ENCODE measurements at regions not wholly inside any gene's neighbourhood (a gene's known extent, or its start where the extent isn't known, plus 50 kb on each side); places are given as distances from the start of the nearest gene placed in this dataset.

DNA sequence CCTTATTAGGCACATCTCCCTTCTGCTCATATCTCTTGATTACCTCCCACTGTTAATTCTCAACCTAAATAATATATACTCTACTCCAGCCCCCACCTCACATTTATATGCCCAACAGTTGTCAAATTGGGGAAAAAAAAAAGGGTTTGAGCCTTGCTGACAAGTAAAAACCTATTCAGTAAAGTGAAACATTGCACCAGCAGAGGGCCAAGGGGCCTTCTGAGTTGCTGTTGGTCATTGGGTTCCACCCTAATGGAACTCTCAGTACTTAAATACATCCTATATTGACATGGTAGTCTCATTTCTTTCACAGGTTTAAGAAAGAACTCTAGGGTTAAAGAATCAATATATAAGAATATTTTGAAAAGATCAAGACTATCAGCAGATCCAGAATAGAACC lies 362.2 kb downstream of the SMARCA1 start (continued):
- TF ChIP-seq, protein P1, sequence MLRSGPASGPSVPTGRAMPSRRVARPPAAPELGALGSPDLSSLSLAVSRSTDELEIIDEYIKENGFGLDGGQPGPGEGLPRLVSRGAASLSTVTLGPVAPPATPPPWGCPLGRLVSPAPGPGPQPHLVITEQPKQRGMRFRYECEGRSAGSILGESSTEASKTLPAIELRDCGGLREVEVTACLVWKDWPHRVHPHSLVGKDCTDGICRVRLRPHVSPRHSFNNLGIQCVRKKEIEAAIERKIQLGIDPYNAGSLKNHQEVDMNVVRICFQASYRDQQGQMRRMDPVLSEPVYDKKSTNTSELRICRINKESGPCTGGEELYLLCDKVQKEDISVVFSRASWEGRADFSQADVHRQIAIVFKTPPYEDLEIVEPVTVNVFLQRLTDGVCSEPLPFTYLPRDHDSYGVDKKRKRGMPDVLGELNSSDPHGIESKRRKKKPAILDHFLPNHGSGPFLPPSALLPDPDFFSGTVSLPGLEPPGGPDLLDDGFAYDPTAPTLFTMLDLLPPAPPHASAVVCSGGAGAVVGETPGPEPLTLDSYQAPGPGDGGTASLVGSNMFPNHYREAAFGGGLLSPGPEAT (IDR thresholded peaks at IDR 0.05; ENCODE audit: low read depth) = no peak
- TF ChIP-seq, protein P2, sequence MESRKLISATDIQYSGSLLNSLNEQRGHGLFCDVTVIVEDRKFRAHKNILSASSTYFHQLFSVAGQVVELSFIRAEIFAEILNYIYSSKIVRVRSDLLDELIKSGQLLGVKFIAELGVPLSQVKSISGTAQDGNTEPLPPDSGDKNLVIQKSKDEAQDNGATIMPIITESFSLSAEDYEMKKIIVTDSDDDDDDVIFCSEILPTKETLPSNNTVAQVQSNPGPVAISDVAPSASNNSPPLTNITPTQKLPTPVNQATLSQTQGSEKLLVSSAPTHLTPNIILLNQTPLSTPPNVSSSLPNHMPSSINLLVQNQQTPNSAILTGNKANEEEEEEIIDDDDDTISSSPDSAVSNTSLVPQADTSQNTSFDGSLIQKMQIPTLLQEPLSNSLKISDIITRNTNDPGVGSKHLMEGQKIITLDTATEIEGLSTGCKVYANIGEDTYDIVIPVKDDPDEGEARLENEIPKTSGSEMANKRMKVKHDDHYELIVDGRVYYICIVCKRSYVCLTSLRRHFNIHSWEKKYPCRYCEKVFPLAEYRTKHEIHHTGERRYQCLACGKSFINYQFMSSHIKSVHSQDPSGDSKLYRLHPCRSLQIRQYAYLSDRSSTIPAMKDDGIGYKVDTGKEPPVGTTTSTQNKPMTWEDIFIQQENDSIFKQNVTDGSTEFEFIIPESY (IDR thresholded peaks at IDR 0.05) = no peak
- no peak for TF ChIP-seq NR2C1 (IDR thresholded peaks at IDR 0.05)
- TF ChIP-seq RFX5 (IDR thresholded peaks at IDR 0.05; ENCODE audit: low read depth, low read length) = no peak
- TF ChIP-seq PAX8 (IDR thresholded peaks at IDR 0.05) = no peak
- TF ChIP-seq SIN3A (IDR thresholded peaks at IDR 0.05; ENCODE audit: low read depth, low read length) = no peak
- no peak for TF ChIP-seq MXI1 (IDR thresholded peaks at IDR 0.05; ENCODE audit: low read depth, low read length)
- TF ChIP-seq SMARCA5 (IDR thresholded peaks at IDR 0.05) = no peak

DNA sequence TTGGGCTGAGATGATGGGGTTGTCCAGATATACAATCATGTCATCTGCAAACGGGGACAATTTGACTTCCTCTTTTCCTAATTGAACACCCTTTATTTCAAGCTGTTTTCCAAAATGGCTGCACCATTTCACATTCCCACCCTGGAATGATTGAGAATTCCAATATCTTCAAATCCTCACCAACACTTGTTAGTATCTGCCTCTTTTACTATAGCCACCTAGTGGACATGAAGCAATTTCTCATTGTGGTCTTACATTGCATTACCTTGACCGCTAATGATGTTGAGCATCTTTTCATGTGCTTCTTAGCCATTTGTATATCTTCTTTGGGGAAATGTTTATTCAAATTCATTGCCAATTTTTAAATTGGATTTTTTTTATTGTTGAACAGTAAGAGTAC lies 364.8 kb downstream of the SMARCA1 start:
- H3K36me3 ChIP-seq (ENCODE audit: control insufficient read depth in 2 of 2, insufficient read depth in 2 of 2, low read length in 1 of 2) = no peaks in the 10 kb centered on the region
- intact Hi-C loops (cut with micrococcal nuclease; ENCODE audit: unreplicated experiment) = no loop called here
- no peak for DNase-seq (ENCODE audit: low read depth, low spot score)
- no peak overlapping the region for H3K4me2 ChIP-seq (ENCODE audit: control insufficient read depth, insufficient read depth)
- no peaks in the 10 kb centered on the region for H3K79me2 ChIP-seq (ENCODE audit: control insufficient read depth, insufficient read depth, low read length)
- TF ChIP-seq, protein P3, sequence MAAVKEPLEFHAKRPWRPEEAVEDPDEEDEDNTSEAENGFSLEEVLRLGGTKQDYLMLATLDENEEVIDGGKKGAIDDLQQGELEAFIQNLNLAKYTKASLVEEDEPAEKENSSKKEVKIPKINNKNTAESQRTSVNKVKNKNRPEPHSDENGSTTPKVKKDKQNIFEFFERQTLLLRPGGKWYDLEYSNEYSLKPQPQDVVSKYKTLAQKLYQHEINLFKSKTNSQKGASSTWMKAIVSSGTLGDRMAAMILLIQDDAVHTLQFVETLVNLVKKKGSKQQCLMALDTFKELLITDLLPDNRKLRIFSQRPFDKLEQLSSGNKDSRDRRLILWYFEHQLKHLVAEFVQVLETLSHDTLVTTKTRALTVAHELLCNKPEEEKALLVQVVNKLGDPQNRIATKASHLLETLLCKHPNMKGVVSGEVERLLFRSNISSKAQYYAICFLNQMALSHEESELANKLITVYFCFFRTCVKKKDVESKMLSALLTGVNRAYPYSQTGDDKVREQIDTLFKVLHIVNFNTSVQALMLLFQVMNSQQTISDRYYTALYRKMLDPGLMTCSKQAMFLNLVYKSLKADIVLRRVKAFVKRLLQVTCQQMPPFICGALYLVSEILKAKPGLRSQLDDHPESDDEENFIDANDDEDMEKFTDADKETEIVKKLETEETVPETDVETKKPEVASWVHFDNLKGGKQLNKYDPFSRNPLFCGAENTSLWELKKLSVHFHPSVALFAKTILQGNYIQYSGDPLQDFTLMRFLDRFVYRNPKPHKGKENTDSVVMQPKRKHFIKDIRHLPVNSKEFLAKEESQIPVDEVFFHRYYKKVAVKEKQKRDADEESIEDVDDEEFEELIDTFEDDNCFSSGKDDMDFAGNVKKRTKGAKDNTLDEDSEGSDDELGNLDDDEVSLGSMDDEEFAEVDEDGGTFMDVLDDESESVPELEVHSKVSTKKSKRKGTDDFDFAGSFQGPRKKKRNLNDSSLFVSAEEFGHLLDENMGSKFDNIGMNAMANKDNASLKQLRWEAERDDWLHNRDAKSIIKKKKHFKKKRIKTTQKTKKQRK (IDR thresholded peaks at IDR 0.05; ENCODE audit: low read depth, low read length) = no peak
- TF ChIP-seq BACH1 (IDR thresholded peaks at IDR 0.05; ENCODE audit: borderline replicate concordance) (no peak), TAF1 (IDR thresholded peaks at IDR 0.05; ENCODE audit: borderline replicate concordance, low read depth, low read length) (no peak), DPF2 (IDR thresholded peaks at IDR 0.05) (no peak)
- TF ChIP-seq, protein P2 (IDR thresholded peaks at IDR 0.05) = no peak
- in situ Hi-C loops (cut with MboI) = no loop called here
- H3K27me3 ChIP-seq (replicated peaks in 1 of 2; ENCODE audit: control insufficient read depth in 2 of 2, insufficient read depth in 2 of 2, low read length in 1 of 2) = no peaks in the 10 kb centered on the region
- ChIA-PET SMC1A (ENCODE audit: uncharacterized antibody, unreplicated experiment) (no interaction called here), CTCF (no interaction called here), RAD21 (ENCODE audit: unreplicated experiment) (no interaction called here), POLR2A (no interaction called here)
- ATAC-seq = no peak
- H3K4me1 ChIP-seq (ENCODE audit: control insufficient read depth, insufficient read depth, low read length) = no peaks in the 10 kb centered on the region
- no peaks in the 10 kb centered on the region for H4K20me1 ChIP-seq (ENCODE audit: control insufficient read depth, insufficient read depth)
- no peak overlapping the region for H2AFZ ChIP-seq (ENCODE audit: control insufficient read depth, low read depth, low read length)
- H3K9ac ChIP-seq (ENCODE audit: control insufficient read depth, insufficient read depth, low read length) = no peak overlapping the region
- 39% methylated on average over 2 of the region's 2 CpGs for WGBS (ENCODE audit: insufficient coverage, insufficient replicate concordance, low lambda C conversion rate, missing lambda C conversion rate)
- no peaks in the 10 kb centered on the region for H3K9me3 ChIP-seq (replicated peaks; ENCODE audit: control insufficient read depth, insufficient read depth, low read length)
- no TSS peak for BruUV-seq (replicated peaks)
- no peak overlapping the region for H3K27ac ChIP-seq (ENCODE audit: control insufficient read depth, insufficient read depth)
- FAIRE-seq = no peak
- no peak overlapping the region for H3K4me3 ChIP-seq
